A673 (cell line): ENCODE measurements at regions not wholly inside any gene's neighbourhood (a gene's known extent, or its start where the extent isn't known, plus 50 kb on each side); places are given as distances from the start of the nearest gene placed in this dataset.

Experiments
- CTCF ChIP-seq: fragments of 300-800, 200-600 bp; sonication (generic); conservative IDR thresholded peaks from 2 replicates; pipeline ENCODE4 v1.5.1; 2017; ENCODE audit warnings: low read depth, mild to moderate bottlenecking, antibody characterized with exemption, low read length, moderate library complexity, mixed read lengths
- EZH2 ChIP-seq: fragments of 200-600 bp; sonication (generic); IDR thresholded peaks from 2 replicates; pipeline ENCODE4 v1.6.1; 2017; ENCODE audit warnings: borderline replicate concordance, low read depth, mild to moderate bottlenecking, mixed read lengths, antibody characterized with exemption, low read length; ENCODE audit not compliant: poor library complexity, severe bottlenecking

GRCh38 chr12:127717278-127717677 lies 549.7 kb upstream of the TMEM132C start:
- no peak for TF ChIP-seq CTCF
- no peak for TF ChIP-seq EZH2
